HG03460 (cell line): ENCODE measurements at regions not wholly inside any gene's neighbourhood (a gene's known extent, or its start where the extent isn't known, plus 50 kb on each side); places are given as distances from the start of the nearest gene placed in this dataset.
"Not testable (repeated sequence)": the region's sequence is repeated elsewhere in the genome, so short reads cannot be mapped to it uniquely, and the experiment has no call there.

ENCODE experiments used
- ATAC-seq: cut with Tn5 transposase; IDR thresholded peaks from one replicate; pipeline ENCODE4 v1.9.1; 2021; ENCODE audit not compliant: unreplicated experiment

DNA sequence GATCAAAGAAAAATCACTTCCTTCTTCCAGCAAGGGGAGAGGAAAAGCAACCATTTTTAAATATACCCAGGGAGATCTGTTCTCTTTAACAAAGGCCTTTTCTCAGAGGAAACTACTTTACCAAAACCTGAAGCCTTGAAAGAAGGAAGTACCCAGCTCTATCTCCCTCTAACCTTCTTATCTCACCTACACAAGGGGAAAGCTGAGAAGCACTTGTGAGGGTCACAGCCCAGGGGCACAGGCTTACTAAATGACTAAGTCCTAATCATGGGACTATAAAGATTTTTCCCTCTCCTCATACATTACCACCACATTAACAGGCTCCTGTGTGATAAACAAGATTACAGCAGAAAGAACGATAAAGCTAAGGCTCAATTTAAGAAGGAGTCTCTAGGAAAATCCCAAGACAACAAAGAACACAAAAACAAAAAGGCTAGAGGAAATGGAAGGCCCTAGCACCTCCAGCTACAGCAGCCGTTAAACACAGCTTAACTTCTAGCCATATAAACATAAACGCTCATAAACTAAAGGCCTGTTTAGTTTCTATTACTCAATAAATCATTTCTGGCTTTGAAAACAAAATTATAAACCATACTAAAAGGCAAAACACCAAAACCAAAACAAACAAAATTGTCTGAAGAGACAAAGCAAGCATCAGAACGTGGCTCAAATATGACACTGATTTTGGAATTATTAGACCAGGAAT, 284.9 kb upstream of the ECI2 start:
- ATAC-seq = no peak

GRCh38 chr6:4415549-4415948, 280.2 kb upstream of the ECI2 start:
- no peak for ATAC-seq

- ATAC-seq = not testable (repeated sequence)
These were observed 278.7 kb upstream of the ECI2 start for GRCh38 chr6:4414078-4414477.

- no peak for ATAC-seq
These were observed 277.7 kb upstream of the ECI2 start for GRCh38 chr6:4413073-4413472.

- no peak for ATAC-seq
These were observed 277.1 kb upstream of the ECI2 start for GRCh38 chr6:4412488-4412887.

DNA sequence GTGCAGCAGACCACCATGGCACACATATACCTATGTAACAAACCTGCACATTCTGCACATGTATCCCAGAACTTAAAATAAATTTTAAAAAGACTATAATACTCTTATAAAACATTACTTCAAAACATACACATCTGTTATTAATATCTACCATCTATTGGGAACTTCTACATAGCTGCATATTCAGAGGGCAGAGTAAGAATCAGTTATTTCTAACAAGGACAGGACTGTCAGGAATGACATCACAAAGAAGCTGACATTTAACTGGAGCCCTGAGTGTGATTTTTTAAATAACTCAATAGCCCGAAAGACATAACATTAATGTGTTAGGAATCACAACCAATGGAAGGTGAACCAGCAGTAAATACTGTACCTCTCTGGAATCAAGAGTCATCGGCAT, 276.7 kb upstream of the ECI2 start:
- ATAC-seq = no peak

DNA sequence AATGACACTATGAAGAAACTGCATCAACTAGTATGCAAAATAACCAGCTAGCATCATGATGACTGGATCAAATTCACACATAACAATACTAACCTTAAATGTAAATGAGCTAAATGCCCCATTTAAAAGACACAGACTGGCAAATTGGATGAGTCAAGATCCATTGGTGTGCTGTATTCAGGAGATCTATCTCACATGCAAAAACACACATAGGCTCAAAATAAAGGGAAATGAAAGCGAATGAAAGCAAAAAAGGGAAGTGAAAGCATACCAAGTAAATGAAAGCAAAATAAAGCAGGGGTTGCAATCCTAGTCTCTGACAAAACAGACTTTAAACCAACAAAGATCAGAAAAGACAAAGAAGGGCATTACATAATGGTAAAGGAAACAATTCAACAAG, 272.3 kb upstream of the ECI2 start:
- peak; percentile 97 for ATAC-seq

DNA sequence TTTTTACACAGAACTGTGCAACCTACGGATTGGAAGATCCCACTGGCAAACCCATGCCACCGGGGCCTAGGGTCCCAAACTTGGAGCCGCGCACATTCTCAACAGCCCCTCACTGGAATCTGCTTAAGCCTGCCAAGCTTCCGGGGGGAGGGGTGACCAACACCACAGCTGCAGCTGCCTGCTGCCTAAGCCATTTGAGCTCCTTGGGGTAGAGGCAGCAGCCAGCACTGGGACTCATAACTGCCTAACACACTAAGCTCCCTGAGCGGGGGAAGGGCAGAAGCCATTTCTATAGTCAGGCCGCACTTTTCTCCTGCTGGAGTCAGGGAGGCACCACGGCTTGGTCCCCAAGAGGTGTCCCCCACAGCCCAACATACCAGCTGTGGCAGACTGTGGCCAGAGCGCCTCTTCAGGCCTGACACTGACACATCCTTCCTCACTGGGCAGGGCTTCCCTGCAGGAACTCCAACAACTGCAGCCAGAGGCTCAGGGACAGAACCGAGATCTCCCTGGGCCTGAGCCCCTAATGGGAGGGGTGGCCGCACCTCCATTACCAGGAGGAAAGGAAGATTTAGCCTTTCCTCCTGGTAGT, 270.3 kb upstream of the ECI2 start:
- ATAC-seq = no peak

GRCh38 chr6:4404415-4404814, 269.0 kb upstream of the ECI2 start:
- no peak for ATAC-seq

DNA sequence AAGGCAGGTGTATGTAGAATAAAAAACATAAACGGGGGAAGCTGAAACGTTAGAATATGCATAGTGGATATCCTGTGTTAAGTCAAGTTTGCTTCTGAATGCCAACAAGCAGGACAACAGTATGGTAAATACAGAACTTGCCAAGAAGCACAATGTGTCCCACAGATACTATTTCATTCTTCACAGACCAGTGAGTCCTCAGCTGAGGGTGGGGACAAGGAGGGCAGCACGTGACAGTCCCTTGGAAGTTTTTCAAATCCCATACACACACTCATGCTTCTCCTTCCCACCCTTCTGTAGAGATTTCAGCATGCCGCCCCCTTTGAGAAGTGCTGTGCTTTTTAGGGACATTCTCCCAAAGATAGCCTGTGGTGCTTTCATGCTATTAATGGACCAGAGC, 268.5 kb upstream of the ECI2 start:
- ATAC-seq = no peak

DNA sequence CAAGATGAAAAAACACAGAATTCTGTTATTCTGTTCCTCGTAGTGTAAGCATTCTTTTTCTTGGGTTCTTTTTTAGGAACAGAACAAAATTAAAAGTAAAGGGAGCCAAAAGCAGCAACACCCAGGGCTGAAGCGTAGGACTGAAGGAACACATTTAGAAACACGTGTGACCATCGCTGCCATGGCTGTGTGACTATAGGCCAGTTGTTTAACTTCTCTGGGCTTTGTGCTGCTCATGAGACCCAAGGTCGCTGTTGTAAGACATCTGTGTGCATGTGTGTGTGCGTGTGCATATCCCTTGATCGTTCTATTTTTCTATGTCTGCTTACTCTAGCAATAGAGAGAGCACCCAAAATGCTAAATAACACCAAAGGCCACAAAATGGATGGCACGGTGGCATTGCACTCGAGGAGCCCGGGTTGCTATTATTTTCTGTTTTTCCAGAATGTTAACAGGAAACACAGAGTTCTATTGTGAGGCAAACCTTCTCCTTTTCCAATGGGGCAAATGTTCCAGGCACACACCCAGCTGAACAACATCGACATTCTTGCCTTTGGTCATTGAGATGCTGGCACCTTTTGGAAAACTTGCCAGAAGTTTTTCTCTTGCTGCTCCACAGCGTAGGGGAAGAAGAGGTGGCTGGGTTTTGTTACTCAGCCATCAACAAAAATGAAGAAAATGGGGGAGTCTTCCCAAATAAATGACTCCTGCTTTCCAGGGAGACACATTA, 267.8 kb upstream of the ECI2 start:
- no peak for ATAC-seq

- ATAC-seq = no peak
These were observed 267.2 kb upstream of the ECI2 start for GRCh38 chr6:4402477-4402976.

- no peak for ATAC-seq
These were observed 266.3 kb upstream of the ECI2 start for GRCh38 chr6:4401408-4402368.

DNA sequence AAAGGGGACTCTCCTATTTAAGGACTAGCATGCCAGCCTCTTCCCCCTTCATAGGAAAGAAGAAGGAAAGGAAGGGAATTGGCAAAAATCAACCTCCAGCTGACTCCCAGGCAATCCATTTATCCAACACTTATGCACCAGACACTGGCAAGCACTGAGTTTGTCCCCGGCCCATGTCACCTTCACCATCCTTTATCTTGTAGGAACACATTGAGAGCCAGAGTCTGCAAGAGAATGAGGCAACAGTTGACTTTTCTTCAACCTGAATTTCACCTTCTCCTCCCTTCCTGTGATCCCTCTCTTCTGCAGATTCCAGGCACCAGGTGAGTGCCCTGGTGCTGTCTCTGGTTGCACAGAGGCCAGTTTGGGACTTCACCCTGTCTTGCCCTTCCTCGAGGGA, 264.3 kb upstream of the ECI2 start:
- no peak for ATAC-seq

- no peak for ATAC-seq
These were observed 263.4 kb upstream of the ECI2 start for GRCh38 chr6:4398791-4399190.

GRCh38 chr6:4397307-4397706, 261.9 kb upstream of the ECI2 start:
- no peak for ATAC-seq

DNA sequence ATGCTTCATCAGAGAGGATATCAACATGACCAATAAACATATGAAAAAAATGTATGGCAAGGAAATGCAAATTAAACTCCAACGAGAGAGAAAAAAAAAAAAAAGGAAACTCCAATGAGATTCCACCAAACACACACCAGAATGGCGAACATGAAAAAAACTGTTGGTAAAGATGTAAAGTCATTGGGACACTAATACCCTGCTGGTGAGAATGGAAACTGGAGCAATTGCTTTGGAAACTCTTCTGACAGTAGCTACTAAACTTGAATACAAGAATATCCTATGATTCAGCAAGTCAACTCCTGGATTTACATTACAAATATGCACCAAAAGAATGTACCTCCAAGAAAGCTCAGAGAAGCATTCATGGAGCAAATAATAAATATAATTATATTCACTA, 260.7 kb upstream of the ECI2 start:
- ATAC-seq = no peak

DNA sequence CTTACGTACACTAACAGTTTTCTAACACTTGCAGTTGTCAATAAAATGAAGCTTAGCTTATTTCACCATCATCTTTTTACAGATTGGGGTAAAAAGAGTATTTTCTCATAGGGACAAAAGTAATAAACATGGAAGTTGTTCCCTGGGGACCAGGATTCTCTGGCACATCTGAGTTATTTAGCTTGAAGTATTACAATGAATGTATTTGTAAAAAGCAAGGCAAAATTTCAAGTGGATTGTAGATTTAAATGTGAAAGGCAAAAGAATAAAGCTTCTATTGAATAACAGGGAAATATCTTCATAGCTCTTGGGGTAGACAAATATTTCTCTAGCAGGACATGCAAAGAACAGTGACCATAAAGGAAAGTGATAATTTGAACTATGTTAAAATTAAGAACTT, 260.0 kb upstream of the ECI2 start:
- no peak for ATAC-seq

DNA sequence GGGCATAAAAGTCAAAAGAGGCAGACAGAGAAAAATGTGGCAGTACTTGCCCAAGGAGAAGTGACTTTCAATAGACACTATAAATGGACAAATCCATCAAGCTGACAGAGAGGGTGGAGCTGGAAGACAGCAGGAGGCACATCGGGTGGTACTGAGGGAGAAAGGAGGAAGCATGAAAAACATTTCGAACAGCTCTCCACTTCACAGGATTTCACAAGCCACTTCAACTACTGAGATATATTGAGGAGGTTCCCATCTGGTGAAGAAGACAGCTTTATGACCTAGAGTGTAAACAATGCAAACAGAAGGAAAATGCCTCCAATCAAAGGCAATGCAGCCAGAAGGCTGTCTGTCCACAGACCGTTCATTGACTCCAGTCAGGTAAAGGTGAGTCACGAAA, 259.4 kb upstream of the ECI2 start:
- ATAC-seq = no peak

- ATAC-seq = no peak
These were observed 253.3 kb upstream of the ECI2 start for GRCh38 chr6:4388675-4389074.

GRCh38 chr6:4384656-4385055, 249.3 kb upstream of the ECI2 start:
- no peak for ATAC-seq
